Pancreas (tissue), 10 donors: ENCODE measurements at regions not wholly inside any gene's neighbourhood (a gene's known extent, or its start where the extent isn't known, plus 50 kb on each side); places are given as distances from the start of the nearest gene placed in this dataset.

Experiments used
- ATAC-seq, 4 donors: fragments of 200-7000 bp; cut with Tn5 transposase; one replicate each; pipeline versions ENCODE4 v1.8.0 to v1.9.1; 2020; ENCODE audit warnings: mild to moderate bottlenecking in 4 of 4, moderate library complexity in 4 of 4
- DNase-seq, 6 donors: peaks; one replicate each; pipeline ENCODE4 v3.0.0-alpha.2; 2020
- FAIRE-seq: peaks from 2 replicates; lab custom pipeline; 2012; peaks lifted over from hg19 to GRCh38; lab: Jason Lieb, UNC
- H3K27ac ChIP-seq, 4 donors: fragments of 200-600 bp; sonication (generic); 1 replicate in 3 of 4; 2 replicates in 1 of 4; pipeline versions ENCODE4 v1.5.0 to v1.8.0; 2020
- H3K27me3 ChIP-seq, 4 donors: fragments of 200-600 bp; one replicate each; pipeline ENCODE4 v1.8.0; 2021
- H3K36me3 ChIP-seq, 3 donors: fragments of 200-600 bp; sonication (generic) in 1 of 3; one replicate each; pipeline versions ENCODE4 v1.5.0 to v1.8.0; 2020 to 2021
- H3K4me1 ChIP-seq, 3 donors: fragments of 200-600 bp; one replicate each; pipeline ENCODE4 v1.8.0; 2021
- H3K4me3 ChIP-seq, 4 donors: fragments of 200-600 bp; sonication (generic) in 2 of 4; one replicate each; pipeline versions ENCODE4 v1.5.0 to v1.8.0; 2020 to 2021
- H3K9me3 ChIP-seq, 4 donors: fragments of 200-600 bp; one replicate each; pipeline ENCODE4 v1.8.0; 2021
- WGBS, 2 donors: extraction: QIAGEN DNeasy Blood & Tissue Kit; methylation state at CpG; one replicate each; pipeline ENCODE4 v1.1.7; 2013; 5-methylcytosine and 5-hydroxymethylcytosine counted together
- intact Hi-C, 3 donors: fragments of 100-400 bp; cut with DNase I; formaldehyde crosslinking; loops; one replicate each; pipeline versions ENCODE4 v1.11.1 to v1.14.2; 2022
- TF ChIP-seq, protein P1 (sequence below), 4 donors: fragments of 200-600 bp; sonication (generic) in 3 of 4; IDR thresholded peaks; one replicate each; pipeline versions ENCODE4 v1.5.0 to v1.8.0; 2021; ENCODE audit warnings: antibody characterized with exemption in 4 of 4
- donor health status: healthy with polysubstance abuse.
- donor health status: DM: no; HTN: no; CAD: no; lungs with moderate emphysema.
- donor health status: DM: no; HTN: no; CAD: no.
- donor health status: control.
- donor health status: control.
- donor health status: Bipolar disorder and iron deficiency.
- donor health status: DM: yes; HTN: yes; CAD: no.
- donor health status: DM: no; HTN: no; CAD: no.
- donor health status: DM: no; HTN: no; CAD: no.
- donor health status: DM: yes; HTN: yes; CAD: no.

DNA sequence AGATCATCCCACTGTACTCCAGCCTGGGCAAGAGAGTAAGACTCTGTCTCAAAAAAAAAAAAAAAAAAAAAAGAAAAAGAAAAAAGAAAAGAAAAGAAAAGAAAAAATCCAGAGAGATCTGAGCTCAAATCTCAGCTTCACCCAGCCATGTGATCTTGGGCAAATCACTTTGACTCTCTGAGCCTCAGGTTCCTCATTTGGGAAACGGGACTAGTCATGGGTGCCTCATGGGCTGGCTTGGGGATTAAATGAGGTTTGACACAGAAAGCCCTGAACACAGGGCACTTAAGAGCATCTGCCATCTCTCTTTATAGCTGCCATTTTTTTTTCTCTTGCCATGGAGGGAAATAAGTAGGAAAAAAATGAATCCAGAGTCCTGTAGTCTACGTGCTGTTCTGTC lies 86.2 kb upstream of the MYL2 start:
- Histone ChIP-seq H3K27me3 (peaks cover 0 to 13% (median 0%) of the 10 kb centered on the region in 4 donors), H3K36me3 (no peaks in the 10 kb centered on the region), H3K4me1 (no peaks in the 10 kb centered on the region), H3K9me3 (no peaks in the 10 kb centered on the region), H3K27ac (no peak overlapping the region), H3K4me3 (no peak overlapping the region)
- no peak for DNase-seq
- intact Hi-C loops = no loop called here
- ATAC-seq = no peak
- WGBS, 2 donors = 47 to 53% methylated on average over 2 of the region's 2 CpGs
- TF ChIP-seq, protein P1, sequence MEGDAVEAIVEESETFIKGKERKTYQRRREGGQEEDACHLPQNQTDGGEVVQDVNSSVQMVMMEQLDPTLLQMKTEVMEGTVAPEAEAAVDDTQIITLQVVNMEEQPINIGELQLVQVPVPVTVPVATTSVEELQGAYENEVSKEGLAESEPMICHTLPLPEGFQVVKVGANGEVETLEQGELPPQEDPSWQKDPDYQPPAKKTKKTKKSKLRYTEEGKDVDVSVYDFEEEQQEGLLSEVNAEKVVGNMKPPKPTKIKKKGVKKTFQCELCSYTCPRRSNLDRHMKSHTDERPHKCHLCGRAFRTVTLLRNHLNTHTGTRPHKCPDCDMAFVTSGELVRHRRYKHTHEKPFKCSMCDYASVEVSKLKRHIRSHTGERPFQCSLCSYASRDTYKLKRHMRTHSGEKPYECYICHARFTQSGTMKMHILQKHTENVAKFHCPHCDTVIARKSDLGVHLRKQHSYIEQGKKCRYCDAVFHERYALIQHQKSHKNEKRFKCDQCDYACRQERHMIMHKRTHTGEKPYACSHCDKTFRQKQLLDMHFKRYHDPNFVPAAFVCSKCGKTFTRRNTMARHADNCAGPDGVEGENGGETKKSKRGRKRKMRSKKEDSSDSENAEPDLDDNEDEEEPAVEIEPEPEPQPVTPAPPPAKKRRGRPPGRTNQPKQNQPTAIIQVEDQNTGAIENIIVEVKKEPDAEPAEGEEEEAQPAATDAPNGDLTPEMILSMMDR (IDR thresholded peaks at IDR 0.05) = no peak
- FAIRE-seq = no peak

DNA sequence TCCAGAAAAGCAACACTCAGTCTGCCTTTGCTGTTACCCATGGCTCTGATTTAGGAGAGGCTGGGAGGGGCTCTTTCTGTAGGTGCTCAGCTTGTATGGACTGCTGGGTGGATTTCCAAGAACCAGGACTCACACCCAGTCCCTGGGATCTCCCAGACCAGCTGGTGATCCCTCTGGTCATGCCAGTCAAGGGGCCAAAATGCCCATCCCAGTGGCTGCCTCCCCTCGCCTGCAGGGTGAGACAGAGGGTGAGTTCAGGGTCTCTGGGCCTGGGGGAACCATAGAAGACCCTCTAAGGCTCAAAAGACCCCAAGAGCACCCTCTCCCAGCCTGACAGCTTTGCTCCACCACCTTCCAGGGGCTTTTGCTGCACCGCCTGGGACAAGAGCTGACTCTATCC lies 78.6 kb upstream of the MYL2 start:
- DNase-seq (no peak), FAIRE-seq (no peak), ATAC-seq (no peak)
- intact Hi-C loops = no loop called here
- 74 to 82% methylated on average over 2 of the region's 2 CpGs for WGBS, 2 donors
- Histone ChIP-seq H3K9me3 (no peaks in the 10 kb centered on the region), H3K4me3 (no peak overlapping the region), H3K36me3 (no peaks in the 10 kb centered on the region), H3K4me1 (no peaks in the 10 kb centered on the region), H3K27ac (no peak overlapping the region), H3K27me3 (no peaks in the 10 kb centered on the region)
- TF ChIP-seq, protein P1 (IDR thresholded peaks at IDR 0.05) = no peak

DNA sequence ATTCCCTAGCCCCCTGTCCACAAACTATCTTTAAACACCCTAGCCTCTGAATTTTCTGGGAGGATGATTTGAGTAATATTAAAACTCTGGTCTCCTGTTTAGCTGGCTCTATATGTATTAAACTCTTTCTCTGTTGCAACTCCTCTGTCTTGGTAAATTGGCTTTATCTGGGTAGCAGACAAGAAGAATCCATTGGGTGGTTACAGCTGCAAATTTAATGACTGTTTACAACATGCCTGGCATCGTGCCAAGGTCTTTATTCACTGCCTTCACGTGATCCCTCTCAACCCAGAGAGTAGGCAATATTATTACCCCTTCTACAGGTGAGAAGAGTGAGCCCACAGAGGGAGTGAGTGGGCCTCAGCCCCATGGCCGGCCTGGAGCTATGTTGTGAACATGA lies 77.8 kb upstream of the MYL2 start:
- no peak for DNase-seq
- intact Hi-C loops = no loop called here
- Histone ChIP-seq H3K27ac (no peak overlapping the region), H3K27me3 (no peaks in the 10 kb centered on the region), H3K4me3 (no peak overlapping the region), H3K9me3 (no peaks in the 10 kb centered on the region), H3K4me1 (no peaks in the 10 kb centered on the region), H3K36me3 (no peaks in the 10 kb centered on the region)
- no peak for FAIRE-seq
- TF ChIP-seq, protein P1 (IDR thresholded peaks at IDR 0.05) = no peak
- ATAC-seq = no peak
- 38 to 49% methylated on average over 3 of the region's 3 CpGs for WGBS, 2 donors

DNA sequence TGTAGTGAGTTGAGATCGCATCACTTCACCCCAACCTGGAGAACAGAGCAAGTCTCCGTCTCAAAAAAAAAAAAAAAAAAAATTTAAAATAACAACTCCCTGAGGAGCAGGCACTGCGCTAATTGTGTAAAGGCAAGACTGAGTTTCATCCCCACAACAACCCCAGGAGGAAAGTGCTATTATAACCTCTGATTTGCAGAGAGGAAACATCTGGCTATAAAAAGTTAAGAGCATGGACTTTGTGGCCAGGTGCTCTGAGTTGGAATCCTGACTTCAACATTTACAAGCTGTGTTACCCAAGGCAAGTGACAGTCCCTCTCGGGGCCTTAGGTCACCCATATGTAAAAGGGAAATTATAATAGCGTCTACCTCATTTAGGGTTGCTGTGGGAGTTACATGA lies 76.0 kb upstream of the MYL2 start:
- FAIRE-seq (no peak), DNase-seq (no peak), ATAC-seq (no peak)
- TF ChIP-seq, protein P1 (IDR thresholded peaks at IDR 0.05) = no peak
- no peaks in the 10 kb centered on the region for H3K4me1 ChIP-seq
- no peaks in the 10 kb centered on the region for H3K9me3 ChIP-seq
- no peaks in the 10 kb centered on the region for H3K36me3 ChIP-seq
- no peaks in the 10 kb centered on the region for H3K27me3 ChIP-seq
- WGBS, 2 donors = 79 to 80% methylated on average over 5 of the region's 5 CpGs
- no peak overlapping the region for H3K27ac ChIP-seq
- intact Hi-C loops = no loop called here
- H3K4me3 ChIP-seq = no peak overlapping the region

DNA sequence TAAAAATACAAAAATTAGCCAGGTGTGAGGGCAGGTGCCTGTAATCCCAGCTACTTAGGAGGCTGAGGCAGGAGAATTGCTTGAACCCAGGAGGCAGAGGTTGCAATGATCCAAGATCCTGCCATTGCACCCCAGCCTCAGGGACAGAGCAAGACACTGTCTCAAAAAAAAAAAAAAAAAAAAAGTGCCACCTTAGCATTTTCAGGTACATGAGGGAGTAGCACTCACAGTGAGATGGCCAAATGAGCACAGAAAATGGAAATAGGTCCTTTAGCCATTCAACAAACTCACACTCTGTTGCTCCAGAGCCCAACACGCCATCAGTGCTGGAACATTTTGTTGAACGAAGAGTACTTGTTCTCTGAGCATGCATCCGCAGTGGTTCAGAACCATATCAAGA lies 75.2 kb upstream of the MYL2 start:
- no peaks in the 10 kb centered on the region for H3K4me1 ChIP-seq
- no peak overlapping the region for H3K4me3 ChIP-seq
- DNase-seq = no peak
- no peak overlapping the region for H3K27ac ChIP-seq
- no peaks in the 10 kb centered on the region for H3K27me3 ChIP-seq
- no peak for ATAC-seq
- FAIRE-seq = no peak
- TF ChIP-seq, protein P1 (IDR thresholded peaks at IDR 0.05) = no peak
- no peaks in the 10 kb centered on the region for H3K9me3 ChIP-seq
- intact Hi-C loops = no loop called here
- WGBS, 2 donors = 84 to 88% methylated on average over 3 of the region's 3 CpGs
- H3K36me3 ChIP-seq = no peaks in the 10 kb centered on the region
